H1 (cell line): ENCODE measurements at regions not wholly inside any gene's neighbourhood (a gene's known extent, or its start where the extent isn't known, plus 50 kb on each side); places are given as distances from the start of the nearest gene placed in this dataset.

ENCODE experiments used
- CTCF ChIA-PET: fragments of 300-600 bp; sonication (Branson Sonifier 250); formaldehyde crosslinking; loops from one replicate; lab custom pipeline; 2021; ENCODE audit not compliant: partially characterized antibody; lab: Charles Lee
- POLR2A ChIA-PET: fragments of 300-600 bp; sonication (Branson Sonifier 250); formaldehyde crosslinking; loops from one replicate; lab custom pipeline; 2021; ENCODE audit warnings: inconsistent platforms; ENCODE audit not compliant: partially characterized antibody; lab: Charles Lee
- DNase-seq, 2 experiments: peaks; one replicate each; pipeline versions ENCODE4 v3.0.0 to v3.0.0-alpha.2; 2010 to 2022; ENCODE audit warnings: low spot score in 2 of 2, low read depth in 1 of 2, mixed read lengths in 1 of 2
- FAIRE-seq: peaks from 2 replicates; lab custom pipeline; 2011; peaks lifted over from hg19 to GRCh38; lab: Jason Lieb, UNC
- H2AFZ ChIP-seq: 2 replicates; pipeline ENCODE4 v1.8.1; 2012; ENCODE audit warnings: low read length, inconsistent platforms
- H2AK5ac ChIP-seq: 2 replicates; pipeline ENCODE4 v1.6.1; 2013; ENCODE audit warnings: low read depth, low read length
- H2BK120ac ChIP-seq: replicated peaks from 2 replicates; pipeline ENCODE3; 2013; ENCODE audit warnings: low read depth, low read length, inconsistent platforms
- H2BK12ac ChIP-seq: 2 replicates; pipeline ENCODE4 v1.6.1; 2013; ENCODE audit warnings: low read depth, low read length
- H2BK15ac ChIP-seq: 2 replicates; pipeline ENCODE4 v1.6.1; 2013; ENCODE audit warnings: low read length
- H2BK20ac ChIP-seq: 2 replicates; pipeline ENCODE4 v1.6.1; 2013; ENCODE audit warnings: low read length
- H2BK5ac ChIP-seq: 2 replicates; pipeline ENCODE4 v1.6.1; 2013; ENCODE audit warnings: low read depth, low read length
- H3K14ac ChIP-seq: 2 replicates; pipeline ENCODE4 v1.6.1; 2013; ENCODE audit warnings: inconsistent platforms; ENCODE audit not compliant: insufficient read length
- H3K18ac ChIP-seq: 2 replicates; pipeline ENCODE4 v1.6.1; 2013; ENCODE audit warnings: low read length; ENCODE audit errors: extremely low read depth
- H3K23ac ChIP-seq: 2 replicates; pipeline ENCODE4 v1.6.1; 2013; ENCODE audit warnings: inconsistent platforms; ENCODE audit not compliant: insufficient read length
- H3K23me2 ChIP-seq: 2 replicates; pipeline ENCODE4 v1.6.1; 2013; ENCODE audit warnings: low read depth, low read length
- H3K27ac ChIP-seq: 2 replicates; pipeline ENCODE4 v1.6.1; 2011; ENCODE audit warnings: low read depth, low read length, inconsistent platforms
- H3K27me3 ChIP-seq, 4 experiments: replicated peaks in 1 of 4; 1 replicate in 1 of 4; 2 replicates in 3 of 4; pipeline versions ENCODE4 v1.6.1 to v1.8.1; 2011 to 2013; ENCODE audit warnings: low read length in 3 of 4, mild to moderate bottlenecking in 3 of 4, inconsistent platforms in 2 of 4, mixed read lengths in 2 of 4, moderate library complexity in 1 of 4; ENCODE audit not compliant: control insufficient read depth in 3 of 4, insufficient read depth in 3 of 4; ENCODE audit errors: extremely low read depth in 1 of 4
- H3K36me3 ChIP-seq, 4 experiments: 2 replicates each; pipeline versions ENCODE4 v1.6.1 to v1.8.1; 2011 to 2013; ENCODE audit warnings: mild to moderate bottlenecking in 4 of 4, low read length in 3 of 4, moderate library complexity in 2 of 4, control low read depth in 1 of 4, inconsistent platforms in 1 of 4; ENCODE audit not compliant: insufficient read depth in 4 of 4, control insufficient read depth in 2 of 4
- H3K4ac ChIP-seq: replicated peaks from 2 replicates; pipeline ENCODE3; 2013; ENCODE audit warnings: low read length, low read depth, mixed read lengths, inconsistent platforms; ENCODE audit not compliant: insufficient read length
- H3K4me1 ChIP-seq, 4 experiments: replicated peaks in 1 of 4; 1 replicate in 1 of 4; 2 replicates in 3 of 4; pipeline versions ENCODE4 v1.6.1 to v1.8.1; 2011 to 2013; ENCODE audit warnings: low read length in 3 of 4, inconsistent platforms in 2 of 4, mixed read lengths in 1 of 4; ENCODE audit not compliant: insufficient read depth in 4 of 4, control insufficient read depth in 3 of 4
- H3K4me2 ChIP-seq, 2 experiments: 2 replicates each; pipeline versions ENCODE4 v1.6.1 to v1.8.1; 2011 to 2013; ENCODE audit warnings: low read depth in 2 of 2, low read length in 2 of 2, control low read depth in 1 of 2, inconsistent platforms in 1 of 2, mild to moderate bottlenecking in 1 of 2; ENCODE audit not compliant: insufficient read depth in 1 of 2
- H3K4me3 ChIP-seq, 4 experiments: fragments of 200-600, 300-600 bp in 1 of 4; sonication (generic), shearing (Covaris generic), sonication (Bioruptor Twin) in 1 of 4; 2 replicates each; pipeline versions ENCODE4 v1.5.1 to v1.8.1; 2011 to 2016; ENCODE audit warnings: low read length in 4 of 4, low read depth in 3 of 4, control low read depth in 2 of 4, inconsistent platforms in 2 of 4, mild to moderate bottlenecking in 2 of 4, mixed read lengths in 1 of 4, moderate library complexity in 1 of 4; ENCODE audit not compliant: insufficient read depth in 2 of 4; ENCODE audit errors: extremely low read depth in 1 of 4
- H3K56ac ChIP-seq: replicated peaks from 2 replicates; pipeline ENCODE3; 2013; ENCODE audit warnings: low read depth, mild to moderate bottlenecking, mixed read lengths, low read length, inconsistent platforms; ENCODE audit not compliant: insufficient read length
- H3K79me1 ChIP-seq: 2 replicates; pipeline ENCODE4 v1.6.1; 2013; ENCODE audit warnings: low read depth, low read length, control low read depth
- H3K79me2 ChIP-seq, 2 experiments: 2 replicates each; pipeline versions ENCODE4 v1.6.1 to v1.8.1; 2012 to 2013; ENCODE audit warnings: low read length in 2 of 2, mild to moderate bottlenecking in 2 of 2, inconsistent platforms in 1 of 2; ENCODE audit not compliant: insufficient read depth in 2 of 2, control insufficient read depth in 1 of 2
- H3K9ac ChIP-seq, 4 experiments: replicated peaks in 1 of 4; 1 replicate in 1 of 4; 2 replicates in 3 of 4; pipeline versions ENCODE4 v1.6.1 to v1.8.1; 2011 to 2013; ENCODE audit warnings: low read depth in 3 of 4, low read length in 3 of 4, control low read depth in 2 of 4, mild to moderate bottlenecking in 2 of 4, moderate library complexity in 2 of 4, inconsistent platforms in 1 of 4; ENCODE audit errors: extremely low read depth in 1 of 4
- H3K9me3 ChIP-seq, 2 experiments: 2 replicates each; pipeline versions ENCODE4 v1.6.1 to v1.8.1; 2012 to 2013; ENCODE audit warnings: mild to moderate bottlenecking in 2 of 2, moderate library complexity in 2 of 2, control low read depth in 1 of 2, inconsistent platforms in 1 of 2, low read depth in 1 of 2, low read length in 1 of 2, mixed read lengths in 1 of 2; ENCODE audit not compliant: insufficient read depth in 2 of 2
- H4K20me1 ChIP-seq, 2 experiments: replicated peaks in 1 of 2; 2 replicates each; pipeline versions ENCODE3 to v1.8.1; 2011 to 2013; ENCODE audit warnings: inconsistent platforms in 2 of 2, low read length in 2 of 2, mild to moderate bottlenecking in 1 of 2; ENCODE audit not compliant: insufficient read depth in 2 of 2, control insufficient read depth in 1 of 2
- H4K5ac ChIP-seq: 2 replicates; pipeline ENCODE4 v1.6.1; 2013; ENCODE audit warnings: low read length, low read depth, mixed read lengths, inconsistent platforms; ENCODE audit not compliant: insufficient read length
- H4K8ac ChIP-seq: 2 replicates; pipeline ENCODE4 v1.8.0; 2013; ENCODE audit warnings: mild to moderate bottlenecking, moderate library complexity, low read length, inconsistent platforms; ENCODE audit not compliant: insufficient read depth; ENCODE audit errors: extremely low read depth
- H4K91ac ChIP-seq: replicated peaks from 2 replicates; pipeline ENCODE3; 2013; ENCODE audit warnings: low read length, mixed read lengths, inconsistent platforms; ENCODE audit not compliant: insufficient read length
- ATF3 ChIP-seq: IDR thresholded peaks from 2 replicates; pipeline ENCODE4 v1.6.1; 2011; ENCODE audit warnings: low read depth, mild to moderate bottlenecking, low read length; ENCODE audit not compliant: insufficient read depth
- BRCA1 ChIP-seq: IDR thresholded peaks from 2 replicates; pipeline ENCODE4 v1.6.1; 2012; ENCODE audit warnings: low read depth, low read length, improper control_type of control experiment
- CBX8 ChIP-seq: fragments of 300-800, 300-1000 bp; sonication (generic); IDR thresholded peaks from 2 replicates; pipeline ENCODE4 v1.7.1; 2016; ENCODE audit warnings: low read depth, low read length, borderline replicate concordance
- CEBPB ChIP-seq: IDR thresholded peaks from 2 replicates; pipeline ENCODE4 v1.6.1; 2012; ENCODE audit warnings: low read depth, low read length
- CHD1 ChIP-seq: IDR thresholded peaks from 2 replicates; pipeline ENCODE4 v1.6.1; 2012; ENCODE audit warnings: low read depth, low read length, improper control_type of control experiment
- CHD2 ChIP-seq: IDR thresholded peaks from 2 replicates; pipeline ENCODE4 v1.6.1; 2012; ENCODE audit warnings: low read length, improper control_type of control experiment
- GABPA ChIP-seq: IDR thresholded peaks from 2 replicates; pipeline ENCODE4 v1.6.1; 2011; ENCODE audit warnings: mild to moderate bottlenecking, low read length, moderate library complexity, borderline replicate concordance; ENCODE audit not compliant: insufficient read depth
- HDAC6 ChIP-seq: IDR thresholded peaks from one replicate; pipeline ENCODE4 v1.7.1; 2012; ENCODE audit warnings: low read depth, mild to moderate bottlenecking, inconsistent platforms, low read length, moderate library complexity
- JUND ChIP-seq: IDR thresholded peaks from 2 replicates; pipeline ENCODE4 v1.6.1; 2011; ENCODE audit warnings: mild to moderate bottlenecking, improper control_type of control experiment, low read length
- MAFK ChIP-seq: IDR thresholded peaks from 2 replicates; pipeline ENCODE4 v1.6.1; 2012; ENCODE audit warnings: low read depth, mild to moderate bottlenecking, improper control_type of control experiment, low read length
- SIRT6 ChIP-seq: IDR thresholded peaks from one replicate; pipeline ENCODE4 v1.7.1; 2012; ENCODE audit warnings: low read length, inconsistent platforms
- SIX5 ChIP-seq: IDR thresholded peaks from 2 replicates; pipeline ENCODE4 v1.6.1; 2011; ENCODE audit warnings: mild to moderate bottlenecking, low read depth, low read length
- TAF7 ChIP-seq: optimal IDR thresholded peaks from 2 replicates; pipeline ENCODE3; 2011; ENCODE audit warnings: low read depth, mild to moderate bottlenecking, inconsistent platforms, low read length, moderate library complexity, borderline replicate concordance
- TBP ChIP-seq: IDR thresholded peaks from 2 replicates; pipeline ENCODE4 v1.6.1; 2011; ENCODE audit warnings: low read depth, low read length, improper control_type of control experiment
- TCF12 ChIP-seq: IDR thresholded peaks from 2 replicates; pipeline ENCODE4 v1.6.1; 2011; ENCODE audit warnings: low read depth, mild to moderate bottlenecking, low read length
- TEAD4 ChIP-seq: IDR thresholded peaks from 2 replicates; pipeline ENCODE4 v1.6.1; 2012; ENCODE audit warnings: low read depth, low read length, inconsistent platforms, mixed read lengths
- YY1 ChIP-seq: IDR thresholded peaks from 2 replicates; pipeline ENCODE4 v1.6.1; 2011; ENCODE audit warnings: low read depth, mild to moderate bottlenecking, low read length
- WGBS, 2 experiments: shearing (Covaris generic) in 1 of 2; methylation state at CpG; one replicate each; pipeline versions ENCODE4 v1.1.6 to v1.1.7; 2013 to 2015; ENCODE audit warnings: low lambda C conversion rate in 2 of 2, mixed read lengths in 2 of 2, inconsistent platforms in 1 of 2, low coverage in 1 of 2, missing lambda C conversion rate in 1 of 2; ENCODE audit not compliant: insufficient replicate concordance in 2 of 2, insufficient coverage in 1 of 2, insufficient read length in 1 of 2; ENCODE audit errors: extremely low coverage in 1 of 2, missing lambda C conversion rate in 1 of 2; 5-methylcytosine and 5-hydroxymethylcytosine counted together

- Histone ChIP-seq H3K14ac (no peak overlapping the region), H2AK5ac (no peak overlapping the region), H2BK120ac (no peak overlapping the region)
- TF ChIP-seq MAFK (no peak), CHD2 (no peak), CBX8 (no peak), SIX5 (no peak), TBP (no peak), ATF3 (no peak), YY1 (no peak), TCF12 (no peak), TAF7 (no peak), JUND (no peak), GABPA (no peak), CHD1 (no peak), BRCA1 (no peak), HDAC6 (no peak), CEBPB (no peak), TEAD4 (no peak), SIRT6 (no peak)
Measured at GRCh38 chr4:124210746-124211145, 501.8 kb downstream of the ANKRD50 start.

More at GRCh38 chr4:124210746-124211145, 501.8 kb downstream of the ANKRD50 start:
- Histone ChIP-seq H4K91ac (no peak overlapping the region), H3K9me3 (no peaks in the 10 kb centered on the region), H3K79me2 (no peaks in the 10 kb centered on the region), H2AFZ (no peak overlapping the region), H3K79me1 (no peaks in the 10 kb centered on the region), H2BK20ac (no peak overlapping the region), H3K18ac (no peak overlapping the region), H3K4me1 (no peaks in the 10 kb centered on the region), H2BK12ac (no peak overlapping the region), H3K23ac (no peak overlapping the region), H3K4ac (no peak overlapping the region), H2BK5ac (no peak overlapping the region), H4K20me1 (no peaks in the 10 kb centered on the region), H3K4me2 (no peak overlapping the region), H3K36me3 (no peaks in the 10 kb centered on the region), H3K4me3 (no peak overlapping the region), H3K27me3 (no peaks in the 10 kb centered on the region), H3K9ac (no peak overlapping the region), H3K27ac (no peak overlapping the region), H3K56ac (no peak overlapping the region), H4K5ac (no peak overlapping the region), H4K8ac (no peak overlapping the region), H2BK15ac (no peak overlapping the region), H3K23me2 (no peaks in the 10 kb centered on the region)
- DNase-seq (no peak), FAIRE-seq (no peak)
- WGBS, 2 experiments: 85% methylated on average over 2 of the region's 2 CpGs; no CpG with 5 or more reads in 1 of the 2 experiments
- ChIA-PET POLR2A (no interaction called here), CTCF (no interaction called here)
